ENCODE measurements at regions not wholly inside any gene's neighbourhood (a gene's known extent, or its start where the extent isn't known, plus 50 kb on each side); places are given as distances from the start of the nearest gene placed in this dataset.

DNA sequence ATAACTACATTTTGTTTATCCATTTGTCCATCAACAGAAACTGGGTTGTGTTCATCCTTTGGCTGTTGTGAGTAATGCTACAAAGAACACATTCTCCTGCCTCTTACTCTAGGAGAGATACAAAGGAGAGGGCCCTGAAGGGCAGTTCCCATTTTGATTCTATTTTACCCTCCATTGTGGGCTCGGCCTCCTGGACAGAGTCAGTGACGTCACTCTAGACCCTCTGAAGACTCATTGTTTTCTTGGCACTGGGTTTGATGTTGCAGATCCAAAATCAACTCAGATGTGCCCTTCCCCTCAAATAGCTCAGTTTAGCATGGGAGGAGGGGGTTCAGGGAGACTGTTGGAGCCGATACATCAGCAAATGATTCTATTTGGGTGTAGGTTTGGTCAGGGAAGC lies 280.9 kb downstream of the UTP18 start:
- TF ChIP-seq, protein P1, sequence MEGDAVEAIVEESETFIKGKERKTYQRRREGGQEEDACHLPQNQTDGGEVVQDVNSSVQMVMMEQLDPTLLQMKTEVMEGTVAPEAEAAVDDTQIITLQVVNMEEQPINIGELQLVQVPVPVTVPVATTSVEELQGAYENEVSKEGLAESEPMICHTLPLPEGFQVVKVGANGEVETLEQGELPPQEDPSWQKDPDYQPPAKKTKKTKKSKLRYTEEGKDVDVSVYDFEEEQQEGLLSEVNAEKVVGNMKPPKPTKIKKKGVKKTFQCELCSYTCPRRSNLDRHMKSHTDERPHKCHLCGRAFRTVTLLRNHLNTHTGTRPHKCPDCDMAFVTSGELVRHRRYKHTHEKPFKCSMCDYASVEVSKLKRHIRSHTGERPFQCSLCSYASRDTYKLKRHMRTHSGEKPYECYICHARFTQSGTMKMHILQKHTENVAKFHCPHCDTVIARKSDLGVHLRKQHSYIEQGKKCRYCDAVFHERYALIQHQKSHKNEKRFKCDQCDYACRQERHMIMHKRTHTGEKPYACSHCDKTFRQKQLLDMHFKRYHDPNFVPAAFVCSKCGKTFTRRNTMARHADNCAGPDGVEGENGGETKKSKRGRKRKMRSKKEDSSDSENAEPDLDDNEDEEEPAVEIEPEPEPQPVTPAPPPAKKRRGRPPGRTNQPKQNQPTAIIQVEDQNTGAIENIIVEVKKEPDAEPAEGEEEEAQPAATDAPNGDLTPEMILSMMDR (conservative IDR thresholded peaks at IDR 0.05) = no peak
- no peak for TF ChIP-seq ZFX (IDR thresholded peaks at IDR 0.05)
